Sciatic nerve (tissue), 2 donors: ENCODE measurements at regions not wholly inside any gene's neighbourhood (a gene's known extent, or its start where the extent isn't known, plus 50 kb on each side); places are given as distances from the start of the nearest gene placed in this dataset.
"Not testable (repeated sequence)": the region's sequence is repeated elsewhere in the genome, so short reads cannot be mapped to it uniquely, and the experiment has no call there.

Source experiments
- ATAC-seq: fragments of 200-7000 bp; cut with Tn5 transposase; one replicate; pipeline ENCODE4 v1.9.1; 2020; ENCODE audit warnings: mild to moderate bottlenecking, moderate library complexity
- DNase-seq: peaks from one replicate; pipeline ENCODE4 v3.0.0-alpha.2; 2020; ENCODE audit warnings: low spot score
- intact Hi-C: fragments of 100-400 bp; cut with DNase I; formaldehyde crosslinking; loops from one replicate; pipeline ENCODE4 v1.14.2; 2022
- donor health status: DM: no; HTN: no; CAD: no.
- donor health status: DM: no; HTN: no; CAD: no.

DNA sequence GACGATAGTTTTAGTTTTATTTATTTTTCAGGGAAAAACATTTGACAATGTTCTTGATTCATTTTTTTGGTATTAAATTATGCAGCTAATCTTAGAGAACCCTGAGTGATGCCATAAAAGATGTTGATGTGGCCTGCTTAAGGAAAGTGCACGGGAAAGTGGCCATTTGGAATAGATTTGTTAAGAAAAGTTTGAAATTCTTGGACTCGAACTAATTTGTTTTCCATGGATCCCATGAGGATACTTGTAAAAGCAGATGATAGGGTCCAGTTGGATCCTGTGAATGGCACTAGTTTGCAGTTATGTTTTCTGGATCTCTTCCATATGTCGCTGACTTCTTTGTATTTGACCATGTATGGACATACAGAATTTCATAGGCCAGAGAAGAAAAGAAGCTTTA lies 114.2 kb upstream of the FBXO28 start:
- intact Hi-C loops, DNase-seq: not testable (repeated sequence)
- peak; percentile 75 for ATAC-seq

DNA sequence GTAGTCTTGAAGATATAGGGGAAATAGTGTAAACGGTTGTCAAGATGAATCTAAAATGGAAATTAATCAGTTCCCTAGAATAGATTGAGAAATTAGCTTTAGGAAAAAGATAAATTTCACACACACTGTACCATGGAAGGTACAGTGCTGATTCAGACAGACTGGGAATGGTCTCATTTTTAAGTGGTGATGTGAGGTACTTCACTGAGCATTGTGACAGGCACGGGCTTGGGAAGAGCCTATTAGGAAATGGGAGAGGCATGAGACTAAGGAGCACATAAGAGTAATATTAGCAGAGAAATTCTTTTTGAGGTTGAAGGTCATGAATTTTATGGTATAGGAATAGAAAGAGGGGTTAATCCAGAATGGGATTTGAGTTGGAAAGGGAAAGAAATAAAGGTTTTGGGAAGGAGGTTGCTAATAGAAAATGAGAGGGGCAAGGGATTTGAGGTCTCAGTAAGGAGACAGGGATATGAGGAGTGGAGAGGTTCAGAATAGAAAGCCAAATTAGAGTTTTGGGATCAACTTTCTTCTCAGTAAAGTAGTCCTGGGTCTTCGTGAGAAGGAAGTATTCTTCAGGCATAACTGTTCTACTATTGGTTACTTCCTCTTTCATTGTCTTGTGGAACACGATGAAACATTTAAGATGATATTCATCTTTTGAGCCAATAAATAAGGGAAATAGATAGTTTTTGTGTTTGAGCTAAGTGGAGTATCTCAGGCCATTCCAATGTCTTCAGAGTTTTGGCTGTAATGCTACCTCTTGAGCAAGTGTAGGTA lies 115.0 kb upstream of the FBXO28 start:
- peak; percentile 24 for ATAC-seq
- intact Hi-C loops, DNase-seq: not testable (repeated sequence)

DNA sequence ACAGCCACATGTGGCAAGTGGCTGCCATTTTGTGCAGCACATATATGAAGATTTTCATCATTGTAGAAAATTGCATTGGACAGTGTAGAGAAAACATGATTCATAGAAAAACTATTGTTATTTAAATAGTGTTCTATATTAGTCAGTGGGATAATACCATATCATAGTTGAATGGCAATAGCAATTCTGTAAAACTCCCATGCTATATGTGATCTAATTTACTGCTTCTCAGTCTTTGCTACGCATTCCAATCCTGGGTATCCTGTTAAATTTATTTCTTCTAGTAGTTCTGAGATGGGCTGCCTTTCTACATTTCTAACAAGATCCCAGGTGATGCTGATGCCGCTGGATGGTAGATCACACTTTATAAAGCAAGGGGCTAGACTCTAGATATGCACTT lies 117.5 kb upstream of the FBXO28 start:
- intact Hi-C loops, DNase-seq, ATAC-seq: not testable (repeated sequence)

DNA sequence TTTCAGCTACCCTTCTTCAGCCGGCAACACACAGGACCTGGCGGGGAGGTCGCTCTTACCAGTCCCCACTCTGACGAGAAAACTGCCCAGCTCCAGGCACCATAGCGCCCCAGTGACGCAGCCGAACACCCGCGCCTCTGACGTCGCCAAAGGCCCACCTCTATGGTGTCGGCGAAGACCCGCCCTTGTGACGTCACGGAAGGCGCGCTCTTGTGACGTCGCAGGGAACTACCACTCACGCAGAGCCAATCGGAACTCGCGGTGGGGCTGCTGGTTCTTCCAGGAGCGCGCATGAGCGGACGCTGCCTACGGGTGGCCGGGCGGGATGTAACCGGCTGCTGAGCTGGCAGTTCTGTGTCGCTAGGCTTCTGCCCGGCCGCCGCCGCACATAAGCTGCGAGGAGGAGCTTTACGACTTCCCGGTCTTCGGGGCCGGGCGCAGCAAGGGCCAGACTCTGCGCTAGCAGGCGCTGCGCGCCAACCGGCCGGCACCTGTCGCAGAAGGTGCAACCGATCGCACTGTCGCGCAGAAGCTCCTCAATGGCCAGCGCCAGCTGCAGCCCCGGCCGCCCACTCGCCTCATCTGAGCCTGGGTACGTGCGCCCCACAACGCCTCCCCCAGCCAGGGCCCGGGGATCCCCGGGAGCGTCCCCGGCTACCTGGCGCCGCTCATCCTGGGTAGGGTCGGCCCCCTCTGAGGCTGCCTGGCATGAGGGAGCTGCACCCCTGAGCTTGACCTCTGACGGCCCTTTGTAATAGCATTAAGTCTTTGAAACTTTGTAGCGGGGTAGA lies 121.3 kb upstream of the FBXO28 start:
- ATAC-seq = peak; percentile 100
- intact Hi-C loops = not testable (repeated sequence)

DNA sequence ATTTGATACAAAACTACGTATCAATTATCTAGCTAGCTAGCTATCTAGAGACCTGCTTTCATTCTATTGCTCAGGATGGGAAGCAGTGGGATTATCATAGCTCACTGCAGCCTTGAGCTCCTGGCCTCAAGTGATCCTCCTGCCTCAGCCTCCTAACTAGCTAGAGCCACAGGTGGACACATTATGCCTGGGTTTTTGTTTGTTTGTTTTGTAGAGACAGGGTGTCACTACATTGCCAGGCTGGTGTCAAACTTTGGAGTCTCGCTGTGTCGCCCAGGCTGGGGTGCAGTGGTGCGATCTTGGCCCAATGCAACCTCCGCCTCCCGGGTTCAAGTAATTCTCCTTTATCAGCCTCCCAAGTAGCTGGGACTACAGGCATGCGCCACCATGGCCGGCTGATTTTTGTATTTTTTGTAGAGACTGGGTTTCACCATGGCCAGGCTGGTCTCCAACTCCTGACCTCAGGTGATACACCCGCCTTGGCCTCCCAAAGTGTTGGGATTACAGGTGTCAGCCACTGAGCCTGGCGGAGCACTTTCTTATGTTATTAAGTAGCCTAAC lies 122.5 kb upstream of the FBXO28 start:
- ATAC-seq, intact Hi-C loops, DNase-seq: not testable (repeated sequence)

More for the DNA sequence above, 121.3 kb upstream of the FBXO28 start:
- peak; percentile 100 for DNase-seq

DNA sequence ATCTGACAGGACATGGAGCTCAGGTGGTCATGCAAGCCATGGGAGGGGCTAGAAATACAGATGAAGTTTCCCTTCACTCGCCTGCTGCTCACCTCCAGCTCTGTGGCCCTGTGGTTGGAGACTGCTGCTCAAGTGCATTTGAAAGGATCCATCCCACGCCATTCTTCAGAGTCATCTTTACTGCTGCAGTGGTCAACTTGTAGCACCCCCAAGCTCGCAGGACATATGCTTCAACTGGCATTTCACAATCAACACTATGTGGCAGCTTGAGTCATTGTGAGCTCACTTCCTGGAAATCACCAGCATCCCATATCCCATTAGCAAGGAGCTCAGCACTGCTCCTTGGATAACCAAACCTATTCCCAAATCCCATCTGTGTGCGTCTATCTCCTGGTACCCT lies 116.2 kb upstream of the TP53BP2 start:
- intact Hi-C loops, ATAC-seq, DNase-seq: not testable (repeated sequence)

DNA sequence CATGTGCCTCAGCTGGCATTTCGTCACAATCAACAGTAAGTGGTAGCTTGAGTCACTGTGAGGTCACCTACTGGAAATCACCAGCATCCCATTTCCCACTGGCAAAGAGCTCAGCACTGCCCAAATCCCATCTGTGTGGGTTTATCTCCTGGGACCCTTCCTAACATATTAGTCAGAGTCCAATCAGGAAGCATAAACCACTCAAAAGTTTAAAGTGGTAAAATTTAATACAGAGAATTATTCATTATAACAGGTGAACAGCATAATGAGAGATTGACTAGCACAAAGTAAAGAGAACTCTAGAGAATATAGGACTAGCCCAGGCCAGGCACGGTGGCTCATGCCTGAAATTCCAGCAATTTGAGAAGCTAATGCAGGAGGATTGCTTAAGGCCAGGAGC lies 107.1 kb upstream of the TP53BP2 start:
- DNase-seq, intact Hi-C loops, ATAC-seq: not testable (repeated sequence)

DNA sequence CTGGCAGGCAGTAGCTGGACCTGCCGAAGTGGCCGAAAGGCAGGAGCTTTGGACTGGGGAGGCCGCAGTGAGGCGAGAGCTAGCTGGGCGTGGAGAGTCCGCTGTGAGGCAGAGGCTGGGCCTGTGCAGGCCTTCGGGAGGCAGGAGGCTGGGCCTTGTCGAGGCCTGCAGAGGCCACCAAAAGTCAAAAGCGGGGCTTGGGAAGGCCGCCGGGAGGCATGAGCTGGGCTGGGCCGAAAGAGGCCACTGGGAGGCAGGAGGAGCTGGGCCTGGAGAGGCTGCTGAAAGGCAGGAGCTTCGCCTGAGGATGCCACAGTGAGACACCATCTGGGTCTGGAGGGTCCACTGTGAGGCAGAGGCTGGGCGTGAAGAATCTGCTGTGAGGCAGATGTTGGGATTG lies 105.8 kb upstream of the TP53BP2 start:
- intact Hi-C loops, DNase-seq, ATAC-seq: not testable (repeated sequence)

DNA sequence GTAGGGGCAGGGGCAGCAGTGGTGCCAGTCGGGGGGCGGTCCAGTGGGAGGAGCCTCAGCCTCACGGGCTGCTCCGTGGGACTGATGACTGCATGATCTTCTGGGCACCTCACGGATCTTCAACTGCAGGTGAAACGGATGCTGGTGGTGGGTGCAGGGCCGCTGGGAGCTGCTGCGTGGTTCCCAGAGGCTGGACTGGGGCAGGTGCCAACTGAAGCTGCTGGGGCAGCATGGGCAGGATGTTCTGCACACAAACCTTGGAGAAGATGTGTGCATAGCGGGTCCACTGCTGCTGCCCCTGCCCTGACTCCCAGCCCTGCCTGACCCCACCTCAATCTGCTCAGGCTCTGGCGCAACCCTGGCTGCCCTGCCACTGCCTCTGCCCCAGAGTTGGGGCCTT lies 104.2 kb upstream of the TP53BP2 start:
- ATAC-seq, intact Hi-C loops, DNase-seq: not testable (repeated sequence)

DNA sequence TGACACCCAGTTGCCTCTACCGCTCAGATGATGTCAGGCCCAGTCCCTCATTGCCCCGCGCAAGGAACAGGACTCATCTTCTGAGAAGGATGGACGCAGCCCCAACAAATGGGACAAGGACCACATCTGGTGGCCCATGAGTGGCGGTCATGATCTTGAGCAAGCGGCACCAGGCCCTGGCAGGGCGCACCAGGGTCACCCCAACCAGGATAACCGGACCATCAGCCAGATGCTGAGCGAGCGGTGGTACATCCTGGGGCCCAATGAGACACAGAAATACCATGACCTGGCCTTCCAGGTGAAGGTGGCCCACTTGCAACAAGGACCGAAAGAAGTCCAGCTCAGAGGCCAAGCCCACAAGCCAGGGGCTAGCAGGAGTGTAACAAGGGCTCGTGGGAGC lies 102.3 kb upstream of the TP53BP2 start:
- ATAC-seq, DNase-seq, intact Hi-C loops: not testable (repeated sequence)

DNA sequence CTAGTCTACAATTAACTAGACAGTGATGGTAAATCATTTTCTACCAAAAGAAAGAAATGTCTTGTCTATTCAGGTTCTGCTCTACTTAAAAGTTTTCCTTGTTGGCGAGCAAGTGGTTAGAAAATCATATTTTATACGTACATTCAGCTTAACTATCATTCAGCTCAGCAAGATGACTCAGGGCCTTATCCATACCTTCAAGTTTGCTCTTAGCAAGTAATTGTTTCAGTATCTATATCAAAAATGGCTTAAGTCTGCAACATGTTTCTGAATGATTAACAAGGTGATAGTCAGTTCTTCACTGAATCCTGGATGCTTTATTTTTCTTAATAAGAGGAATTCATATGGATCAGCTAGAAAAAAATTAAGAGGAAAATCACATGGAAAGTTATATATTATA lies 90.8 kb upstream of the TP53BP2 start:
- DNase-seq, intact Hi-C loops, ATAC-seq: not testable (repeated sequence)

DNA sequence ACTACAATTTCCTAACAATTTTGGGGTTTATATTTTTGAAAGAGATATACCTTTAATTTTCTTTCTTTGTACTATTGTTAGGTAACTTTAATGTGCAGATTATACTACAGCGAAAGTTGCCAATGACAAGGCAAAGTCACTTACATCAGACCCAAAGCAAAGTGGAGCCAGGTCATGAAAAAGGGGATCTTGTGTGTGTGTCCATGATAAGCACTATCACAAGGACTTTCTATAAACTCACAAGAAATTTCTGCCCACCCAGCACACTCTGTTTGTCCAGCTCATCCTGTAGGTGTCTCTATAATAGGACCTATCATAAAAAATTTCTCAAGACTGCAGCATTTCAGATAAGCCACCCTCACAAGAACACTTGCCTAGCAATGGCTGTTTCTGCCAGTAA lies 85.7 kb upstream of the TP53BP2 start:
- intact Hi-C loops, ATAC-seq, DNase-seq: not testable (repeated sequence)

DNA sequence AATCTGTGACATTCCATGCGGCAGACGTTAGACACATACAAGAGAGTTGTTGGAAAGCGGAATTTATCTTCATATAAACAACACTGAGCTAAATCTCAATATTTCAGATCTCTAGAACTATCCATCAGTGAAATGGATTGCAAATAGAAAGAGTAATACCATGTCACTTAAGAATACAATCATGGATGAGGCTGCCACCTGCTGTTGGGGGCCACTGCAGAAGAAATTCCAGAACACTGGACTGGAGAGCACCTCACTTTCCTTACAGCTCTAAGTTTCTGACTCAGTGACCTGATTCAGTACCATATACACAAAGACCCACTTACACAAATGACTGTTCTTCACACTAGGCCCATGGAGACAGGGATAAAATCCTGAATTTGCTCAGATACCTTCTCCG lies 75.1 kb upstream of the TP53BP2 start:
- intact Hi-C loops, ATAC-seq: not testable (repeated sequence)
- DNase-seq = peak; percentile 63

DNA sequence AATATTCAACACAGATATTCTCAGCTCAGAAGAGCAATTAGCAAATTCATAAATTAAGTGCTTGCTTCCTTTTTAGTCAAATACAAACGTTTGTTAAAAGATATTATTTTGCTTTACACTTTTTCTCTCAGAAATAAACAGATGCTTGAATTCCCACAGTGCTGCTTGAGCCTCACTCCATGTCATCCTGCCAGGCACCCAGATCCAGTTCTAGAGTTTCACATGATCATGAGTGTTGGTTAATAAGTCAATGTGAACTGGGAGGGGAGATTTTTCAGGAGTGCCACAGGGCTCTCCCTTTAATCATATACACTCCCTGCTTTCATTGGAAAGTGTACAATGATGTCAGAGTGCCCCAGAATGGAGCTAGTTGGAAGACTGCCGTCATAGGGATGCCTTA lies 69.7 kb upstream of the TP53BP2 start:
- ATAC-seq, intact Hi-C loops, DNase-seq: not testable (repeated sequence)

DNA sequence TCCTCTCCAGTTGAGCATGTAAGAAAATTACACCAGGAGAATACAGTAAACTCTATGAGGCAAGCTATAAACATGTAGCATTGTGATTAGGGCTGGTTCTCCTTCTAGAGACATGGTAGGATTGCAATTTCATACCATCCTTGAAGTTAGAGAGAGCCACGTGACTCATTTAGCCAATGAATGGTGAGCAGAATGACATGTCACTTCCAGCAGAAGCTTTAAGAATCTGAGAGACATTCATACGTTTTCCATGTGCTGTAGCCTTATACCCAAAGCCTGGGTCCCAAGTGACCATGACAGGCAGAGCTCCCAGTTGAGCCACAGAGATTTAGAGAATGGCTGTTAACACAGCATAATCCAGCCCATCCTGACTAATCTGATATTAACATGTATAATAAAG lies 68.0 kb upstream of the TP53BP2 start:
- intact Hi-C loops, ATAC-seq, DNase-seq: not testable (repeated sequence)

DNA sequence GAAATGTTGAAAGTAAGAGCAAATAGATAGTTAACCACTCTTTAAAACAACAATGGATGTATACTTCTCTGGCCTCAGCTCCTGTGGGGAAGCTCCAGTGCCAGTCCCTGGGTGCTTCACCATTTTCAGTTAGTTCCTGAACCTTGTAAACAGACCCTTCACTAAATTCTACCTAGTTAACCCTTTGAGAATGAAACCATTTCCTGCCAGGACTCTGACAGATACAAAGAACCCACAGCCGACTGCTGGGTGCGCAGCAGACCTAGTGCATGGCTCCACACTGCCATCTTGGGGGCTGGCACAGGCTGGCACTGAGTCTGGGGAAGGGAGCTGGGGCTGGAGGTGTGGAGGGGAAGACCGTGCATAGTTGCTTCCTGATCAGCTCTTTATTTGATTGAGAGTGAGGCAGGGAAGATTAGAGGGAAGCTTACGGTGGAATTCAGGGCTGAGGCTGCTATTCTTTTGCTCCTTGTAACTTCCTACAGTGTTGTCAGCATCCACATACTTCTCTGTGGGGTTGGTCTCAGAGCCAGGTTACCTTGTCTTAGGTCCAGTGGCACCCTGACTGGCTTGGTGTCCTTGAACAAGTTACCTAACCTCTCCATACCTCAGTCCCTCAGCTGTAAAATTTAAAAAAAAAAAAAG lies 62.3 kb upstream of the TP53BP2 start:
- intact Hi-C loops, DNase-seq, ATAC-seq: not testable (repeated sequence)

DNA sequence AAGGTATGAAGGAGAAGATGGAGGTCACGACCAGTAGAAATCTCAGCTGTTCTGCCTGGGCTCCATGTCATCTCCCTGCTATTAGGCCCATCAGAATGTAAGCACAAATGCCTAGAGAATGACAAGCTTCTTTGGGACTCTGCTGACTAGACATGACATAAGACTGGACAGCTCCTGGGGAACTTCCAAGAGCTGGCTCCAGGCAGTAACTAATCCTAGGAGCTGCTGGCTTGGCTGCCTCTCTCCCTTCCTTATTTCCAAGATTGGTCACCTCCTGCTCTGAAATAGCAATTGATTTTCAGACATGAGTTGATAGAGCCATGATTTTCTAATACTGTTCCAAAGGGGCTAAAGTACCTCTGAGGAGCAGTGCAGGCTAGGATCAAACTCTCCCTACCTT lies 57.5 kb upstream of the TP53BP2 start:
- DNase-seq, ATAC-seq, intact Hi-C loops: not testable (repeated sequence)

DNA sequence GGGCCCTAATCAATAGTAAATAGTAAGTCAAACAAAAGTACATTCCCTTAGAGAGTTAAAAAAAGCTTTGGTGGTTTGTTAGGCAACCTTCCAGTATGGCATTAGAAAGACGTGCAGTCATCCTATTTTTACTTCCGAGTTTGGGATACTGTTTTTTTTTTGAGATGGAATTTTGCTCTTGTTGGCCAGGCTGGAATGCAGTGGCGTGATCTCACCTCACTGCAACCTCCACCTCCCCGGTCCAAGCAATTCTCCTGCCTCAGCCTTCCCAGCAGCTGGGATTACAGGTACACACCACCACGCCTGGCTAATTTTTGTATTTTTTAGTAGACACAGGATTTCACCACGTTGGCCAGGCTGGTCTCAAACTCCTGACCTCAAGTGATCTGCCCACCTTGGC lies 54.0 kb upstream of the TP53BP2 start:
- ATAC-seq, DNase-seq, intact Hi-C loops: not testable (repeated sequence)

DNA sequence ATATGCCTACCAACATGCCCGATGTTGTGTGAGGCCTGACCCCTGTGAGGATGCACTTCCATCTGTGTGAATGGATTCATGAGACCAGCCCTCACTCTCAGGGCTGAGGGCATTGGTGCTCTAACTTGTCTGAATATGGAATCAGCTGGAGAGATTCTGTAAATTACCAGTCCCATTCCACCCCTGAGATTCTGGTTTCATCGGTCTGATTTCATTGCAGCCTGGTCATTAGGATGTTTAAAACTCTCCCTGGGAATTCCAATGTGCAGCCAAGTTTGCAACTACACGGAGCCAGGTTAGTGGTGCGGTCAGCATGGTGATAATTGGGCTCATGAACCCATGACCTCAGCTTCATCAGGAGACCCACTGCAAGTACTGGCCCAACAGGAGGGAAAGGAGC lies 51.4 kb upstream of the TP53BP2 start:
- intact Hi-C loops, DNase-seq, ATAC-seq: not testable (repeated sequence)
